GM18867 (cell line): ENCODE measurements at regions not wholly inside any gene's neighbourhood (a gene's known extent, or its start where the extent isn't known, plus 50 kb on each side); places are given as distances from the start of the nearest gene placed in this dataset.
"Not testable (repeated sequence)": the region's sequence is repeated elsewhere in the genome, so short reads cannot be mapped to it uniquely, and the experiment has no call there.

ENCODE experiments used
- ATAC-seq: cut with Tn5 transposase; IDR thresholded peaks from one replicate; pipeline ENCODE4 v1.9.1; 2021; ENCODE audit warnings: mild to moderate bottlenecking, moderate library complexity; ENCODE audit not compliant: unreplicated experiment

DNA sequence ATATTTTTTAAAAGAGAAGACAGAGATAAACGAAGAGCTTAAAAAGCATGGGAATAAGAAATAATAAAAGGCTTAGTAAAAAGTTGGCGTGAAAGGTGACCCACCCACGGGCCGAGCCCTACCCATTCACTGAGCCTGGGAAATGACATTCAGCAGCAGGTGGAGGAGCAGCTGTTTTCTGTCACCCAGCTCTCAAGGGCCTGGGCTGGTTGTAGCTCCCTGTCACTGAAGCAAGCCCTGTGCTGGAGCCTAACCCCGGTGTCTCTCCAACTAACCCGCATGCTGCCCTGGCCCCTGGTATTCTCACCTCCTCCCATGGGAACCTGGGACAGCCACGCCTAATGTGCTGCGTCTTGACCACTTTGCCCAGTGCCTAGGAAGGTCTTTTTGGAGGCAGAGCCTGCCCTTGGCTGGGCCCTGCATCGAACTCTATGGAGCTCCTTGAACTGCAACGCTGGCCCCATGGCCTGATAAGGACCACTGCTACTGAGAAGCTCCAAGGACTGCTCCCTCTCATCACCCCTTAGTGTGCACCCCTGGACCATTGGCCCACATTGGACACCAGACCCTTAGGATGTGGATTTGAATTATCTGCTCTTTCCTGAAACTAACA, 68.8 kb upstream of the IYD start:
- no peak for ATAC-seq

DNA sequence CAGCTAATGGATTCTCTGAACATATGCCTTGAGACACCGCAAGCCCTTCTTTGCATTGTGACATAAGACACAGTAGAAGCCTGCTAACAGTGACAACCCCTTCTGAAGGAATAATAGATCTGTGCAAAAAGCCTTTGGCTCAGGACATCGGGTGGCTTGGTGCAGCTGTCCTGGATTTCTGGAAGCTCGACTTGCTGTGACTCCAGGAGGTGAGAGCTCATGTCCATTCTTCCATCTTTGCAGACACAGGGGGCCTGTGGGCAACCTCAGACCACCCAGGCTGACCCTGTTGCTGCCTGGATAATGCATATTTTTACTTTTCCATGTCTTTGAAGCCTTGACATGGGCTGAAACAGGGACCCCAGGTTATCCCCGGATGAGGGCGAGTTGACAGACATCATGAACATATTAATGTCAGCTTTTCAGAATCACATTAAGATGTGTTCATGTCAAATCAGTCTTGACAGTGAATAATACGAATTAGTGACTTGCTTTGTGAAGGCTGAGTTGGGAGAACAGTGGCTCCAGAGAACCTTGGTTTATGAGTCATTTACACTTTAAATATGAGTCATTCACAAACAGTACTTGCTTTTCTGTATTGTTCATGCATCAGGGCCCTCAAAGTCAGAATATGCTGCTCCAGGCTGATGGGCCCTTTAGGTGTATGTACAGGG, 66.8 kb upstream of the IYD start:
- ATAC-seq: peak; percentile 78

DNA sequence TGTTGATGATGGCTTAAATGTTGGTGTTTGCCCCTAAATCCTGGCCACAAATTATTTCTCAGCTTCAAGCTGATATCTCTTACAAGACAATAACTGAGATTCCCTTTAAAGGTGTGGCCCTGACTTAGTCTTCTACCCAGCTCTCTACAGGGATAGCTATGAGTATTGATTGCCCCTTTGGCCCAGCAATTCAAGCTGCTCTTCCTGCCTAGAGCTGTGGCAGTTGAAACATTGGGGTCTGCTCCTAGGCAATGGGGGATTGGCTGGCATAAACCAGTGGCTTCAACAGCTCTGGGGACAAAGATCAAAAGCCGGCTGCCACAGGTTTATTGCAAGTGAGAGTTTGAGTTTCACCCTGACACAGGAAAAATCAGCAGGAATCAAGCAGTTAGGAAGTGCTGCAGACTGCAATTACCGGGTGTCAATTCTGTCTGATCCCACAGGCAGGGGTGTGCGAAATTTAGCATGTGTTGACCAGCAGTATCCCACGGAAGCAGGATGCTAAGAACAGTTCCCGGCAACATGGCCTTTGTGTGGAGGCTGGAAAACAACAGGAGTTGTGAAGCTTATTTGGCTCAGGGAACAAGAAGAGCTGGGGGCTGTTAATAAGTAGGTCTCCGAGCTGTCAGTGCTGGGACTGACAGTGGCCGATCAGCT, 66.2 kb upstream of the IYD start:
- no peak for ATAC-seq

DNA sequence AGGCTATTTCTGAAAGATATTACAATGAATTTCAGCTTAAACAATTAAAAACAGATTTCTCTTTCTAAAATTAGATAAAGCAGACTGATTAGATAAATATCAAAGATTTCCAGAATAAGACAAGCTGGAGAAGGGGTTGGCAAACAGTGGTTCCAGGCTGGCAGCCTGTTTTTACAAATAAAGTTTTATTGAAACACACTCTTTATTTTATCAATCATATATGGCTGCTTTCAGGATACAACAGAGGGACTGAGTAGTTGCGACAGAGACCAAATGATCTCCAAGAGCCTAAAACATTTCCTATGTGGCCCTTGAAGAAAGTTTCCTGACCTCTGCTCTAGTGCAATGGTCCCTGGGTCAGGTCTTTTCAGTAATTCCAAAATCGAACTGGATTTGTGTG, 65.6 kb upstream of the IYD start:
- no peak for ATAC-seq

GRCh38 chr6:150304429-150304828, 64.4 kb upstream of the IYD start:
- ATAC-seq: no peak

GRCh38 chr6:150306290-150306689, 62.5 kb upstream of the IYD start:
- no peak for ATAC-seq

GRCh38 chr6:150307520-150307919, 61.3 kb upstream of the IYD start:
- no peak for ATAC-seq

DNA sequence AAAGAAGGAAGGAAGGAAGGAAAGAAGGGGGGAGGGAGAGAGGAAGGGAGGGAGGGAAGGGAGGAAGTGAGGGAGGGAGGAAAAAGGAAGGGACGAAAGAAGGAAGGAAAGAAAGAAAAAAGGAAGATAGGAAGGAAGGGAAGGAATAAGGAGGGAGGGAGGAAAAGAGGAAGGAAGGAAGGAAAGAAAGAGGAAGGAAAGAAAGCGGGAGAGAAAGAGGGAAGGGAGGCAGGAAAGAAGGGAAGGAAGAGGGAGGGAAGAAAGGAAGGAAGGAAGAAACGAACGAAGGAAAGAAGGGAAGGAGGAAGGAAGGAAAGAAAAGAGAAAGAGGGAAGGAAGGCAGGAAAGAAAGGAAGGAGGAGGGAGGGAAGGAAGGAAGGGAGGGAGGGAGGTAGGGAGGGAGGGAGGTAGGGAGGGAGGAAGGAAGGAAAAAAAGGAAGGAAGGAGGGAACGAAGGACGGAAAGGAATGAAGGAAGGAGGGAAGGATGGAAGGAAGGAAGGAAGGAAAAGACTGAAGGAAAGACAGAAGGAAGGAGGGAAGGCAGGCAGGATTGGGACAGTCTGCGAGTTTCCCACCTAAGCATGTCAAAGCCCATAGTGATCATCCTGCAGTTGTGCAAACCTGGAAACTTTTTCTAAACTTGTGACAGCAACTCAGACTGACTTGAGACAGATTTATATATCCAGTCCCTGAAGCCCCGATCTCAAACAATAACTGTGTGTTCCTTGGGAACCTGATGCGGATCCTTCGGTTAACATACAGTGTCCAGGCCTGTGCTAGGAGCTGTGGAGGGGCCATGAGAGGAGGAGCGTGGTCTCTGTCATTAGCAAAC, 59.8 kb upstream of the IYD start:
- no peak for ATAC-seq

- ATAC-seq: no peak
Observed at GRCh38 chr6:150310539-150310938, 58.3 kb upstream of the IYD start.

DNA sequence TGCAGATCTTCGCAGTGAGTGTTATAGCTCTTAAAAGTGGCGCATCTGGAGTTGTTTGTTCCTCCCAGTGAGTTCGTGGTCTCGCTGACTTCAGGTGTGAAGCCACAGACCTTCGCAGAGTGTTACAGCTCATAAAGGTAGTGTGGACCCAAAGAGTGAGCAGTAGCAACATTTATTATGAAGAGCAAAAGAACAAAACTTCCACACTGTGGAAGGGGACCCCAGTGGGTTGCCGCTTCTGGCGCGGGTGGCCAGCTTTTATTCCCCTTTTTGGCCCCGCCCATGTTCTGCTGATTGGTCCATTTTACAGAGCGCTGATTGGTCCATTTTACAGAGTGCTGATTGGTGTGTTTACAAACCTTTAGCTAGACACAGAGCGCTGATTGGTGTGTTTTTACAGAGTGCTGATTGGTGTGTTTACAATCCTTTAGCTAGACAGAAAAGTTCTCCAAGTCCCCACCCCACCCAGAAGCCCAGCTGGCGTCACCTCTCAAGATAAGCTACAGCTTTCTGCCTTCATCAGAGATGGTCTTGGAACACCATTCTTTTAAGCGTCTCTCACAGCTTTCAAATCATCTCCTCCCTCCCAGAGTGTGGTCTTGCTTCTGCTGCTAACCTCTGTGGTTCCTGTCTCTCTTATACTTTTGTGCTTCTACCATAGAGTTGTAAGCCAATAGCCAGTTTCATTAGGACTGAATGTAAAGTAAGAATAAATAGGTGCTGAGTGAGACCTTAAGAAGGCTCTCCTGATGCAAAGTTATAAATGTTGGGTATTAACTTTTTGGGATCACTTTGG, 57.5 kb upstream of the IYD start:
- ATAC-seq: not testable (repeated sequence)

- no peak for ATAC-seq
Observed at GRCh38 chr6:150312395-150312794, 56.4 kb upstream of the IYD start.

DNA sequence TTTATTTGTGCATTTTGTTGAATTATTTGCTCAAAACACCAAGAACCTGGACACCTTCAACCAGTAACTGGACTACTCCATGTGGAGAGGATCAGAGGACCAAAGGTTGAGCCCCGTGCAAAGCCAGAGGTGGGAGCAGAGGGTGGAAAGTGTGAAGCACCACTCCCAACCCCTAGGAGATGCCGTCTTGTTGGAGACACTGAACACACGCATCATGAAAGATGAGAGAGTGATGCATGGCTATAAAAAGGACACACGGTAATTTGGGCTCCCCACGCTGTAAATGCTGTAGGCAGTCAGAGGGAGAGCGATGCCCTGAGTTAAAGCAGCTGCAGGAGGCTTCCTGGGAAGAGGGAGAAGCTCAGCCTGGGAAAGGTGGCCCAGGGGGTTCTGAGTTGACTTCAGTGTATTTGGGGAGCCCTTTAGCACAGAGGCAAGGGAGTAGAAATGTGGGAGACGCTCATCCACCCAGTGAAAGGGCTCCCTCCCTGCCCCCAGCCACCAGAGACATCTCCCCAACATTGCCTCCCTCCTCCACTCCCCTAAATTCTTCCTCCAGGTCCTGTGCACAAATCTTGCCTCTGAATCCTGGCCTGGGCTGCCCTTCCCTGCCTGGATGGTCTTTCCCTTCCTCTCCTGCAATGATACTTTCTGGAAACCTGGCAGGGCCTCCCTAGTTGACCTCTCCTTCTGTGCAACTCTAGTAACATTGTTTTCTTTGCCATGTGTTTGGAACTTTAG, 55.8 kb upstream of the IYD start:
- ATAC-seq: no peak

DNA sequence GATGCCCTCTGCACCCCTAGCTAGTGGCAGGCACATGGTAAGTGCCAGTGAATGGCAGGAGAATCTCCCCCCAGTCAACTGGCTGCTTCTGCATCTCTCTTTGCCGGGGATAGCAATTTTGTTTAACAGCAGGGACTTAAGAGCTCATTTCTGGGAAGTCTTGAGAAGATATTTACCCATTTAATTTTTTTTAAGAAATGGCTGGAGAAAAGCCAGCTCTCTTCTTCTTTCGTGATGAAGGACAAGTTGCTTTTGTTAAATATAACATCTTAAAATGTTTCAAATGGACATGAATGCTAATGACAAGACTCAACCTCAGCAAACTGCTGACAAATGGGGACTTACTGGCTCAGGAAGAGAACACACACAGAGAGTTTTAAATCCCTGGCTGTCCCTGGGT, 55.0 kb upstream of the IYD start:
- ATAC-seq: no peak

DNA sequence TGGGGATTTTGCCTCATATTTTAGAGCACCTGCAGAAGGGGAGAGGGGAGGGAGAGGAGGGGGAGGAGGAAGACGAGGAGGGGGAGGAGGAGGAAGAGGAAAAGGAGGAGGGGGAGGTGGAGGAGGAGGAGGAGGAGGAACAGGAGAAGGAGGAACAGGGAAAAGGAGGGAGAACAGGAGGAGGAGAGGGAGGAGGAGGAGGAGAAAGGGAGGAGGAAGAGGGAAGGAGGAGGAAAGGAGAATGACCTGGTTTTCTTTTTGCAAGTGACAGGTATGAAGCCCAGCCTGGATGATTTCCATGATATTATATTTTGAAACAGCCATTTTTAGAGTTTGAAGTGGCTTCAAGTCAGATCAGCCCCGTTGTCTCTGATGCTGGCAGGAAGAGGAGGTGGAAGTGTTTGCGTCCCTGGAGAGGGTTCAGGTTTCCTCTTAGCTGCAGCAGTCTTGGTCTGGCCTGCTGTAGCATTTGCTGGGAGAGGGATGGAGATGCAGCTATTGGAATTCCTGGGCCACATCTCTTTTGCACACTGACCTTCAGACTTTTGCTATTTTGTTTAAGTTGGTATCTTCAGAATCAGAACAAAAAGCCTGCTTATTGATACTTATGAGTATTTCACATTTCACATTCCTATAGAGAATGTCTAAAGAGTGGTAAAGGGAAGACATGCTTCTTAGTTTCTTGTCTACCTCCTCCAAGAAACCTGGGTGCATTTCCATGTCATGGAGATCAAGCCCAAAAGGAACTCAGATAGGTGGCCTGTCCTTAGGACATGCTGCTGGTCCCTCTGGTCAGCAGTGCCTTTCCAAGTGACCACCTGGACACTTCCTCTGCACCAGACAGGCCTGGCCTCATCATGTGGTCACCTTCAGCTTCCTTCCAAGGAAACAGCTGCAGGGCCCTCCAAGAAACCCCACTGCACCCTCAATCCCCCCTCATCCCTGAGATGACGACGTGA, 54.3 kb upstream of the IYD start:
- no peak for ATAC-seq

DNA sequence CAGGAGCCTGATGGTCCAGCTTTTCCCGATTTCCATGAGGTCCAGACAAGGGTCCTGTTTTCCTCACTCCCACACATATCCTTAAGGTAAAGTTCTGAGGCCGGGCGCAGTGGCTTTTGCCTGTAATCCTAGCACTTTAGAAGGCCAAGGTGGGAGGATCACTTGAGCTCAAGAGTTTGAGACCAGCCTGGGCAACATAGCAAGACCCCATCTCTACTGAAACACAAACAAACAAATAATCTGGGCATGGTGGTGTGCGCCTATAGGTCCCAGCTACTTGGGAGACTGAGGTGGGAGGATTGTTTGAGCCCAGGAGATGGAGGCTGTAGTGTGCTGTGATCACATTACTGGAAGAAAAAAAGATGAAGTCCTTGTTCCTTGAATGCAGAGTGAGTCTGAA, 53.2 kb upstream of the IYD start:
- ATAC-seq: no peak

DNA sequence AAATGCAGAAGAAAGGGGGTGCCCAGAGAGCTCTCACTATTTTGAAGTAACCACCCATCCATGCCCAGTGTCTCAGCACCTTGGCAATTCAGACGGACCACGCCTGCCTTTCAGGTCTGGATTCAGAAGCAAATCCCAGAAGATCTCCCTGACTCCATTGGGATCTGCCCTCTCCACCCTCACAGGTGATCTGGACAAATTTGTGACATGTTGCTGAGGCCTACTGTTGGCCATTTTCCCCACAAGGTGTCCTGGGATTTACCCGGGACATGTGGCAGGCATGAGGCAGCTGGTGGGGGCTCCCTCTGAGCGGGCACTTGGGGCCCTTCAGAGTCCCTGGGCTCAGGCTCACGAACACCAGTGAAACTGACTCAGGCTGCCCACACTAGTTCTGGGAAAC, 51.9 kb upstream of the IYD start:
- no peak for ATAC-seq
